HCT116 (cell line): ENCODE measurements at regions not wholly inside any gene's neighbourhood (a gene's known extent, or its start where the extent isn't known, plus 50 kb on each side); places are given as distances from the start of the nearest gene placed in this dataset.

Experiments
- CTCF ChIP-seq, 3 experiments: fragments of 200-600 bp in 1 of 3; sonication (generic) in 1 of 3; IDR thresholded peaks in 2 of 3; conservative IDR thresholded peaks in 1 of 3; 2 replicates each; pipeline ENCODE4 v1.5.1; 2012 to 2017; ENCODE audit warnings: low read depth in 2 of 3, low read length in 2 of 3, antibody characterized with exemption in 1 of 3, borderline replicate concordance in 1 of 3, control low read depth in 1 of 3, mild to moderate bottlenecking in 1 of 3, mixed read lengths in 1 of 3, mixed run types in 1 of 3, moderate library complexity in 1 of 3; ENCODE audit not compliant: insufficient read depth in 1 of 3
- POLR2A ChIP-seq: IDR thresholded peaks from 2 replicates; pipeline ENCODE4 v1.7.0; 2011; ENCODE audit warnings: borderline replicate concordance; ENCODE audit not compliant: insufficient read depth, insufficient read length; ENCODE audit errors: extremely low read depth
- TF ChIP-seq, protein P1 (sequence below): IDR thresholded peaks from 2 replicates; pipeline ENCODE4 v1.6.1; 2012; ENCODE audit warnings: low read depth

- TF ChIP-seq CTCF (IDR thresholded peaks at IDR 0.05 in 2 of 3, conservative IDR thresholded peaks at IDR 0.05 in 1 of 3; ENCODE audit: borderline replicate concordance in 1 of 3, insufficient read depth in 1 of 3, low read depth in 2 of 3, low read length in 2 of 3) (no peak), POLR2A (no peak)
- TF ChIP-seq, protein P1, sequence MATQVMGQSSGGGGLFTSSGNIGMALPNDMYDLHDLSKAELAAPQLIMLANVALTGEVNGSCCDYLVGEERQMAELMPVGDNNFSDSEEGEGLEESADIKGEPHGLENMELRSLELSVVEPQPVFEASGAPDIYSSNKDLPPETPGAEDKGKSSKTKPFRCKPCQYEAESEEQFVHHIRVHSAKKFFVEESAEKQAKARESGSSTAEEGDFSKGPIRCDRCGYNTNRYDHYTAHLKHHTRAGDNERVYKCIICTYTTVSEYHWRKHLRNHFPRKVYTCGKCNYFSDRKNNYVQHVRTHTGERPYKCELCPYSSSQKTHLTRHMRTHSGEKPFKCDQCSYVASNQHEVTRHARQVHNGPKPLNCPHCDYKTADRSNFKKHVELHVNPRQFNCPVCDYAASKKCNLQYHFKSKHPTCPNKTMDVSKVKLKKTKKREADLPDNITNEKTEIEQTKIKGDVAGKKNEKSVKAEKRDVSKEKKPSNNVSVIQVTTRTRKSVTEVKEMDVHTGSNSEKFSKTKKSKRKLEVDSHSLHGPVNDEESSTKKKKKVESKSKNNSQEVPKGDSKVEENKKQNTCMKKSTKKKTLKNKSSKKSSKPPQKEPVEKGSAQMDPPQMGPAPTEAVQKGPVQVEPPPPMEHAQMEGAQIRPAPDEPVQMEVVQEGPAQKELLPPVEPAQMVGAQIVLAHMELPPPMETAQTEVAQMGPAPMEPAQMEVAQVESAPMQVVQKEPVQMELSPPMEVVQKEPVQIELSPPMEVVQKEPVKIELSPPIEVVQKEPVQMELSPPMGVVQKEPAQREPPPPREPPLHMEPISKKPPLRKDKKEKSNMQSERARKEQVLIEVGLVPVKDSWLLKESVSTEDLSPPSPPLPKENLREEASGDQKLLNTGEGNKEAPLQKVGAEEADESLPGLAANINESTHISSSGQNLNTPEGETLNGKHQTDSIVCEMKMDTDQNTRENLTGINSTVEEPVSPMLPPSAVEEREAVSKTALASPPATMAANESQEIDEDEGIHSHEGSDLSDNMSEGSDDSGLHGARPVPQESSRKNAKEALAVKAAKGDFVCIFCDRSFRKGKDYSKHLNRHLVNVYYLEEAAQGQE, result no peak
These were observed 675.8 kb downstream of the DOK5 start for GRCh38 chr20:55151171-55151570.
